B cell (primary cell): ENCODE measurements at regions not wholly inside any gene's neighbourhood (a gene's known extent, or its start where the extent isn't known, plus 50 kb on each side); places are given as distances from the start of the nearest gene placed in this dataset.
"Not testable (repeated sequence)": the region's sequence is repeated elsewhere in the genome, so short reads cannot be mapped to it uniquely, and the experiment has no call there.

ENCODE experiments used
- ATAC-seq: fragments of 200-7000 bp; cut with Tn5 transposase; one replicate; pipeline ENCODE4 v1.10.0; 2021; ENCODE audit warnings: low read depth, mild to moderate bottlenecking, moderate number of reproducible peaks, moderate library complexity
- CTCF ChIA-PET: fragments of 350-600 bp; sonication (Branson Sonifier 250); formaldehyde crosslinking; loops from one replicate; lab custom pipeline; 2021; ENCODE audit warnings: antibody characterized with exemption, inconsistent platforms; lab: Charles Lee
- POLR2A ChIA-PET: fragments of 350-600 bp; sonication (Branson Sonifier 250); formaldehyde crosslinking; loops from one replicate; lab custom pipeline; 2021; ENCODE audit warnings: antibody characterized with exemption; lab: Charles Lee
- DNase-seq: peaks from one replicate; pipeline ENCODE4 v3.0.0; 2013
- H2AFZ ChIP-seq: 2 replicates; pipeline ENCODE4 v1.6.1; 2012; ENCODE audit warnings: mild to moderate bottlenecking, low read depth, low read length; ENCODE audit not compliant: insufficient read depth, poor library complexity, severe bottlenecking
- H3K27ac ChIP-seq, 2 donors: 1 replicate in 1 of 2; 2 replicates in 1 of 2; pipeline ENCODE4 v1.5.1; 2012 to 2013; ENCODE audit warnings: low read length in 2 of 2, mild to moderate bottlenecking in 2 of 2, moderate library complexity in 1 of 2
- H3K27me3 ChIP-seq, 4 experiments: fragments of 200-600 bp in 1 of 4; sonication (generic) in 1 of 4; replicated peaks in 1 of 4; 1 replicate in 2 of 4; 2 replicates in 2 of 4; pipeline versions ENCODE4 v1.6.1 to v1.7.0; 2013 to 2016; ENCODE audit warnings: low read length in 3 of 4, mild to moderate bottlenecking in 2 of 4, mixed read lengths in 1 of 4, moderate library complexity in 1 of 4; ENCODE audit not compliant: insufficient read depth in 4 of 4, control insufficient read depth in 3 of 4; ENCODE audit errors: control extremely low read depth in 1 of 4
- H3K36me3 ChIP-seq, 2 experiments: replicated peaks in 1 of 2; 1 replicate in 1 of 2; 2 replicates in 1 of 2; pipeline versions ENCODE4 v1.6.1 to v1.7.1; 2013; ENCODE audit warnings: low read length in 1 of 2; ENCODE audit not compliant: insufficient read depth in 2 of 2, control insufficient read depth in 1 of 2; ENCODE audit errors: control extremely low read depth in 1 of 2, extremely low read depth in 1 of 2
- H3K4me1 ChIP-seq, 2 donors: fragments of 200-600 bp in 1 of 2; sonication (generic) in 1 of 2; 1 replicate in 1 of 2; 2 replicates in 1 of 2; pipeline versions ENCODE4 v1.5.1 to v1.6.1; 2013 to 2017; ENCODE audit warnings: low read length in 2 of 2; ENCODE audit not compliant: control insufficient read depth in 2 of 2, insufficient read depth in 2 of 2
- H3K4me2 ChIP-seq: replicated peaks from 2 replicates; pipeline ENCODE3; 2012; ENCODE audit warnings: mild to moderate bottlenecking, low read depth, low read length; ENCODE audit not compliant: poor library complexity, severe bottlenecking
- H3K4me3 ChIP-seq, 5 experiments: fragments of 200-600 bp in 1 of 5; sonication (generic) in 1 of 5; 1 replicate in 3 of 5; 2 replicates in 2 of 5; pipeline versions ENCODE4 v1.5.1 to v1.7.0; 2011 to 2016; ENCODE audit warnings: low read length in 4 of 5, mild to moderate bottlenecking in 4 of 5, low read depth in 2 of 5, control low read depth in 1 of 5, moderate library complexity in 1 of 5; ENCODE audit not compliant: insufficient read depth in 1 of 5; ENCODE audit errors: control extremely low read depth in 1 of 5, extremely low read depth in 1 of 5
- H3K79me2 ChIP-seq: fragments of 200-600 bp; sonication (generic); one replicate; pipeline ENCODE4 v1.6.0; 2016; ENCODE audit warnings: low read length; ENCODE audit not compliant: control insufficient read depth, insufficient read depth
- H3K9ac ChIP-seq: fragments of 200-600 bp; sonication (generic); 2 replicates; pipeline ENCODE4 v1.6.1; 2017; ENCODE audit warnings: mild to moderate bottlenecking, low read length, moderate library complexity
- H3K9me3 ChIP-seq, 3 donors: one replicate each; pipeline versions ENCODE4 v1.6.1 to v1.7.1; 2013; ENCODE audit warnings: low read length in 2 of 3; ENCODE audit not compliant: control insufficient read depth in 2 of 3, insufficient read depth in 1 of 3; ENCODE audit errors: control extremely low read depth in 1 of 3
- H4K20me1 ChIP-seq: 2 replicates; pipeline ENCODE4 v1.6.0; 2012; ENCODE audit warnings: mild to moderate bottlenecking, low read length; ENCODE audit not compliant: insufficient read depth, control insufficient read depth, poor library complexity, severe bottlenecking
- H3K27ac Mint-ChIP-seq: one replicate; pipeline ENCODE4 v1.8.0; 2021; ENCODE audit warnings: mixed read lengths
- H3K27me3 Mint-ChIP-seq: one replicate; pipeline ENCODE4 v1.8.0; 2021; ENCODE audit warnings: mixed read lengths
- H3K4me1 Mint-ChIP-seq: one replicate; pipeline ENCODE4 v1.8.0; 2021; ENCODE audit warnings: mixed read lengths
- H3K4me3 Mint-ChIP-seq: one replicate; pipeline ENCODE4 v1.8.0; 2021; ENCODE audit warnings: mixed read lengths
- H3K9me3 Mint-ChIP-seq: one replicate; pipeline ENCODE4 v1.8.0; 2022; ENCODE audit warnings: mixed read lengths; ENCODE audit not compliant: insufficient read depth
- WGBS: methylation state at CpG from one replicate; pipeline ENCODE4 v1.1.5; 2013; ENCODE audit warnings: missing lambda C conversion rate; ENCODE audit not compliant: insufficient coverage; 5-methylcytosine and 5-hydroxymethylcytosine counted together
- intact Hi-C: fragments of 100-400 bp; cut with micrococcal nuclease; formaldehyde crosslinking; loops from one replicate; pipeline ENCODE4 v1.10.0; 2022

DNA sequence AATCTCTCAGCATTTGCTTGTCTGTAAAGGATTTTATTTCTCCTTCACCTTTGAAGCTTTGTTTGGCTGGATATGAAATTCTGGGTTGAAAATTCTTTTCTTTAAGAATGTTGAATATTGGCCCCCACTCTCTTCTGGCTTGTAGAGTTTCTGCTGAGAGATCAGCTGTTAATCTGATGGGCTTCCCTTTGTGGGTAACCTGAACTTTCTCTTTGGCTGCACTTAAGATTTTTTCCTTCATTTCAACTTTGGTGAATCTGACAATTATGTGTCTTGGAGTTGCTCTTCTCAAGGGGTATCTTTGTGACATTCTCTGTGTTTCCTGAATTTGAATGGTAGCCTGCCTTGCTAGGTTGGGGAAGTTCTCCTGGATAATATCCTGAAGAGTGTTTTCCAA lies 189.4 kb downstream of the TTC6 start:
- H3K4me1 Mint-ChIP-seq, H3K27ac Mint-ChIP-seq, H3K27ac ChIP-seq, H3K4me3 Mint-ChIP-seq, intact Hi-C loops, H3K4me3 ChIP-seq, H3K27me3 Mint-ChIP-seq, H3K79me2 ChIP-seq, H2AFZ ChIP-seq, CTCF ChIA-PET, H3K4me1 ChIP-seq, POLR2A ChIA-PET, H3K27me3 ChIP-seq, DNase-seq, H3K9ac ChIP-seq, H3K9me3 Mint-ChIP-seq, H4K20me1 ChIP-seq, H3K9me3 ChIP-seq, H3K36me3 ChIP-seq, ATAC-seq, H3K4me2 ChIP-seq: not testable (repeated sequence)

DNA sequence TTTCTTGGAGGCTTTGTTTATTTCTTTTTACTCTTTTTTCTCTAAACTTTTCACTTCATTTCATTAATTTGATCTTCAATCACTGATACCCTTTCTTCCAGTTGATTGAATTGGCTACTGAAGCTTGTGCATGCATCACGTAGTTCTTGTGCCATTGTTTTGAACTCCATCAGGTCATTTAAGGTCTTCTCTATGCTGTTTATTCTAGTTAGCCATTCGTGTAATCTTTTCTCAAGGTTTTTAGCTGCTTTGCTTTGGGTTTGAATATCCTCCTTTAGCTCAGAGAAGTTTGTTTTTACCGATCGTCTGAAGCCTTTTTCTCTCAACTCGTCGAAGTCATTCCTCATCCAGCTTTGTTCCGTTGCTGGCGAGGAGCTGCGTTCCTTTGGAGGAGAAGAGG lies 189.9 kb downstream of the TTC6 start:
- CTCF ChIA-PET: not testable (repeated sequence)

GRCh38 chr14:37786114-37786625 lies 190.7 kb downstream of the TTC6 start:
- H3K27ac Mint-ChIP-seq, CTCF ChIA-PET, H2AFZ ChIP-seq, ATAC-seq, H3K4me2 ChIP-seq, H3K27me3 Mint-ChIP-seq, H3K4me3 Mint-ChIP-seq, intact Hi-C loops, H3K9me3 ChIP-seq, DNase-seq, H3K4me1 ChIP-seq, H4K20me1 ChIP-seq, H3K9ac ChIP-seq, H3K36me3 ChIP-seq, H3K27me3 ChIP-seq, H3K79me2 ChIP-seq, H3K4me1 Mint-ChIP-seq, H3K4me3 ChIP-seq, H3K27ac ChIP-seq, POLR2A ChIA-PET, H3K9me3 Mint-ChIP-seq: not testable (repeated sequence)
- 88% methylated on average over 14 of the region's 14 CpGs for WGBS

More for the DNA sequence above, 189.9 kb downstream of the TTC6 start:
- H3K4me3 ChIP-seq, H3K4me3 Mint-ChIP-seq, H3K27ac Mint-ChIP-seq, H4K20me1 ChIP-seq, H3K9me3 ChIP-seq, POLR2A ChIA-PET, H3K36me3 ChIP-seq, H3K27me3 ChIP-seq, ATAC-seq, intact Hi-C loops, H3K27ac ChIP-seq, H3K79me2 ChIP-seq, H3K9me3 Mint-ChIP-seq, H3K4me2 ChIP-seq, H3K4me1 ChIP-seq, H3K27me3 Mint-ChIP-seq, H3K4me1 Mint-ChIP-seq, H3K9ac ChIP-seq, H2AFZ ChIP-seq, DNase-seq: not testable (repeated sequence)
- WGBS: 100% methylated on average over 8 of the region's 9 CpGs
